HG03378 (cell line): ENCODE measurements at regions not wholly inside any gene's neighbourhood (a gene's known extent, or its start where the extent isn't known, plus 50 kb on each side); places are given as distances from the start of the nearest gene placed in this dataset.

Experiments
- ATAC-seq: cut with Tn5 transposase; IDR thresholded peaks from one replicate; pipeline ENCODE4 v1.9.1; 2021; ENCODE audit warnings: mild to moderate bottlenecking, moderate library complexity; ENCODE audit not compliant: unreplicated experiment

DNA sequence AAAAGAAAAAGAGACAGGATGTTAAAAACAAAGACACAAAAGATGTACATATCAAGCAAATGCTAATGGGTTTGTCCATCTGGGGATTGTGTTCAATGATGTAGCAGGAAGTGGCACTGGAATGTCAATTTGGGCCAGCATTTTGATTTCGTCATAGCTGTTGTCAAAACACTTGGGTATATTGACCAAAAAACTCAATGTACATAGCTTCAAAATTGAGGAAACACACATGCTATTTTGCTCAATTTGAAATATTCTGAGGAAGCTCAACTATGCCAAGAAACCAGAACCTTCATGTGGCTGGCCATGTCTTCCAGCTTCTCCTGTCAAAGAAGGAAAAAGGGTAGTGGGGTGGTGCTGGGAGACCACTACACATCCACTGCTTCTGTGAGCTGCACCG is 212.7 kb upstream of the GHITM start:
- no peak for ATAC-seq

DNA sequence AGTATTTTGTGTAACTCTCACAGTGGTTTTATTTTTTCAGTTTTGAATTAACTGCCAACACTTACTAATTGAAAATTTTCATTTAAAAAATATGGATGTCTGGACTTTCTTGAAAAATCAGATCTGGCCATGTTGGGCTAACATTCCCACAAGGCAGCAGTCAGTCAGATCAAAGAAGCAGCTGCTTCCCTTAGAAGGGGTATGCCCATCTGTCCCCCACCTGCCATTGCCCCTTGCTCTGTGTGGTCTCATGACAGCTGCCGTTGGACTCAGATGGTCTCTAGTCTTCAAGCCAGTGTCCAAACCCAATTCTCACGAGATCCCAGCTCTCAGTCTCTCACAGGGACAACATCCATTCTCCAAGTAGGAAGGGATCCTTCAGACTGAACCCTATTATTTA is 212.1 kb upstream of the GHITM start:
- ATAC-seq: no peak

DNA sequence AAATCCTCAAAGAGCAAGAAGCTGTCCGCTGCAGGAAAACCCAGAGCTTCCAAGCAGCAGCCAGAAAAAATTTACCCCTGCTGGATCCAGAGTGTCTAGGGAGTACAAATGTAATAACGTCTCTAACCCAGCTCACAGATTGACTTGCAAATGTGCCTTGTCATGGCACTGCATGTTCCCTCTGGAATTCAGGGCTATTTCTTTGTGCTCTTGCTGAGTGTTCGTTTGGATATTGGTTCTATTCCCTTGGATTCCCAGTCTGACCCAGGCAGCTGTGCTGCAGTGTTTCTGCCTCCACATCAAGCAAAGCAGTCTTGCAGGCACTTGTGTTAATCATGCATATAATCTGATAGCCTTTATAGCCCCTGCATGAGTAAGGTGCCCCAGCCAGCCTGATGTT is 209.9 kb upstream of the GHITM start:
- ATAC-seq: no peak

DNA sequence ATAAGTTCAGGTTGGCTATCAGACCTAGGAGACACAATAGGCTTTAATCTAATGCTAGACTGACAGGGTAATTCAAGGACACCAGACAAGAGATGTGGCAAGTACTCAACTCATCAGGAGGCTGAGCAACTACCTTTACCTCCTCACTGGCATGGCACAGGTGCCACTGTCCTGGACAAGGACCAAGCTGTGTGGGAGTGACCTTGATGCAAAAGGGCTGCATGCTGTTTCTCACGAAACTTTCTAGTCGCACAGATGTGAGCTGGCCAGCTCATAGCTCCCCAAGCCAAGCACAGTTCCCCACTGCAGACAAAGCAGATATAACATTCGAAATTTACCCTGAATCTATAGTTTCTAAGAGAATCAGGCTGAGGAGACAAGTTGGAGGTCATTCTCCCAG is 207.6 kb upstream of the GHITM start:
- ATAC-seq: no peak

DNA sequence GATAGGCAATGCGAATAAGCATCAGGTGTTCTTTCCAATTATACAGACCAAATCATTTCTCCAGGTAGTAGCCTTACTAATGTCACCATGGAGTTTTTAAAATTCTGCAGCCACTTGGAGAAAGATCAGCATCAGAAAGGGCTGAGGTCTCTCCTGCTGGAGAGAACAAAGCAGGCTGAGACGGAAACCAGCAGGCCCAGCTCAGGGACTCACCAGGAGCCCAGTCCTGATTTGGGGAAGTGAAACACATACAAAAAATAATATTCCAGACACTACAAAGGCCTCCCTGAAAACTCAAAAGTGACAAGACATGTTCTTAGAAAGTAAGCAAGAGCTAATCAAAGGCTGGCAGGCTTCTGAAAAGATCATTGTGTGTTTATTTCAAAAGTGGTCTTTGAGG is 207.1 kb upstream of the GHITM start:
- no peak for ATAC-seq

DNA sequence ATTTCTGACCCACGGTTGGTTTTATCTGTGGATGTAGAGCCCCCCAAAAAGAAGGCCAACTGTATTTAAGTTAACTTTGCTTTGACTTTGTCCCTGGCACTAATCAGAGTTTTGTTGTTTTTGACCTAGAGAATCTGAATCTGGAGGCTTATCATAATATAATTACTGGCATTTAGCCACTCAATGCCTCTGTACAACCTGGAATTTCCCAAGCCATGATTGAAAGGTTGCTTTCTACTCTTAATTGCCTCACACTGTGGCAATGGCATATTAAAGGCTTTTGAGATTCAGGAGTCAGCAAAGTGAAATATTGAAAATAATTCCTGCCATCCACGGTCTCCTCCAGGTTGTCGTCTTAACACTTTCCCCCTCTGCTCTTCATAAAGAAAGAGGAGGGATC is 205.2 kb upstream of the GHITM start:
- ATAC-seq: no peak

DNA sequence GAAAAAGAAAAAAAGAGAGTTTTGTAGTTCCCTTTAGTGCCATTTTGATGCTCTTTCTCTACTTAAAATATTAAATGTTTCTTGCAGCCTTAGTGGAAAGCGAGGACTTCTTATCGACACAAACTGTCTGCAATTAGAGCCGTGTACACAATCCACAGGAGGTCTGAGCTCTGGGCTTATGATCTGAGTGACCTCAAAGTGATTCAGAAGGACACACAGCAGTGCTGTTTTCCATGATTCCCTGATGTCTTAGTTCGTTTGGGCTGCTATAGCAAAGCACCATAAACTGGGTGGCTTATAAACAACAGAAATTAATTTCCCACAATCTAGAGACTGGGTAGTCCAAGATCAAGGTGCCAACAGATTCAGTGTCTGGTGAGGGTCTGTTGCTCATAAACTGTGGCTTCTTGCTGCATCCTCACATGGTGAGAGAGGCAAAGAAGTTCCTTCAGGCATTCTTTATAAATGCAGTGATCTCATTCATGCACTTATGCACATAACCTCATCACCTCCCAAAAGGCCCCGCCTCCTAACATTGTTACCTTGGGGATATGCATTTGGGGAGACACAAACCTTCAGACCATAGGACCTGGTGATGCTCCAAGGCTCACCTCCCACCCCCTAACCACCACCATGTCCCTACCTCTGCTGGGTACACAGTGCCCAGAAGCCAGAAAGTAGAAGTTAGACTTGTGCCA is 204.5 kb upstream of the GHITM start:
- no peak for ATAC-seq

DNA sequence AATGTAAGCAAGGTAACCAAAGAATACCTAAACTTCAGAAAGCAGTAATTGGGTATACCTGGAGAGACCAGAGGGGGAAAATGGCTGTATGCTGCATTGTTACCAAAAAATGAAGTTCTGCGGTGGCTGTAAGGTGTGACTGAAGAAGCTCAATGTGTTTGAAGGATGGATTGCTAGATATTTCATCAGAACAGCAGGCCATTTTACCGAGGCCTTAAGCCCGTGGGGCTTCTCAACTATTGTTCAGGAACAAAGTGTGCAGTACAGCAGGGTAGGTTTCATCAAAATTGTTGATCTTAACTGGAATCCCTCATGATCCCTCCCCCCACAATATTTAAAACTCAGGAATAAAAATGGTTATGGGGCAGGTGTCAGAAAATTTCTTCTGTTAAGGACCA is 204.0 kb upstream of the GHITM start:
- no peak for ATAC-seq

DNA sequence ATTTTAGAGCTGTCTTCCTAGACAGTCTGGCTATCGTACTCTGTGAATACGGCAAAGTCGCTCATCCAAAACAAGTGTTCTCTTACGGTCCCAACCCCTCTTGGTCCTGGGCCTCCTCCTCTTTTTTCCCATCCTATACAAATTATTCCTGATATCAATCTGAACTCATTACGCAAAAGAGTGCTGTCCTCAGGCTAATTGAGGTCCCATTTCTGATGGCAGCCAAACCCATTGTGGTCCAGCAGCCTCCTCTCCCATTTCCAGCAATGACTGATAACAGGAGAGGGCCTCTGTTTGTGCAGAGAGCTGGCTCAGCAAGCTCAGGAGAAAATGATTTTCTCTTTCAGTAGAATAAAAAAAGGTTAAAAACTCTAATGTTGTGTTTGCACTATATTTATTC is 203.4 kb upstream of the GHITM start:
- ATAC-seq: no peak

DNA sequence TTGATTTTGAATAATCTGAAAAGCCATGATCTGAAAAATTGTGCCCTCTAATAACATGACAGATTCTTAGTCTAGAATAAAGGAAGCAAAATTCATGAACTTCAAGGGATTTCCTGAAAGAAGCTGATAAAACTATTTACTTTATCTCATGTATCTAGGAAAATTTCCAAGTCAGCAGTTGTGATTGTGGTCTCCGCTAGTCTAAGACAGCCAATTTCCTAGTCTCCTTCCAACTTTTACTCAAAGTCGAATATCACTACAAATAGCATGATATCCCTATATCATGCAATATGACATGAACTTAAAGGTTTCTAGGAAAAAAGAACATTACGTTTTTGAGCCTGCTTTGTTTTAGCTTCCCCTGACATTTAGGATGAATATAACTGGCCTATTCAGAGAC is 202.1 kb upstream of the GHITM start:
- no peak for ATAC-seq

DNA sequence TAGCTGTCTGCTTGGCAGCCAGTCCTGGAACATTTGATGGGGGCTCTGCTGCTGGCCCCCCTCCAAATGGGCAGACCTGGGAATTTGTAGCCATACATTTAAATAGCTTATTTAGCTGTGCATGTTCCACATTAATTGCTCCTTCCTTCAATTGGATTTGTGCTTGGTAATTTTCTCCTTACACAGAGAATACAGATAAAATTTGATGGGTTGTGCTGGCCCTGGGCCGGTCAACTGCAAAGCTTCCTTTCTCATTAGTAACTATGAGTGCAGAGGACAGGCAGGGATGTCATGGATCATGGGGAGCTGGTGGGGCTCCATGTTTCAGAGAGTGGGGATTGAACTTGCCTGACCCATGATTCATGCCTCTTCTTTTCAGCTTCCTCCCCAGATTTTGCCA is 201.5 kb upstream of the GHITM start:
- ATAC-seq: no peak

DNA sequence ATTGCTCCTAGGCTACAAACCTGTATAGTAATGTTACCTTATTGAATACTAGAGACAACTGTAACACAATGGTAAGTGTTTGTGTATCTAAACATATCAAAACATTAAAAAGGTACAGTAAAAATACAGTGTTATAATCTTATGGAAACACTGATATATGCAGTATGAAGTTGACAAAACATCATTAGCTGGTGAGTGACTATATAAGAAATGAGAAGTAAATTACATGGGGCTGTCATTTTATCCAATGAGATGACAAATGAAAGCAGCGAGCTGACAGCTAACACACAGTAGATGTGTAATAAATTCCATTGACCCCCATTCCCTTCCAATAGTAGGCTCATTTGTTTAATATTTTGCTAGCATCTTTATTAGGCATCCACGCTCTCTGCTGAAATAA is 198.1 kb upstream of the GHITM start:
- ATAC-seq: no peak

DNA sequence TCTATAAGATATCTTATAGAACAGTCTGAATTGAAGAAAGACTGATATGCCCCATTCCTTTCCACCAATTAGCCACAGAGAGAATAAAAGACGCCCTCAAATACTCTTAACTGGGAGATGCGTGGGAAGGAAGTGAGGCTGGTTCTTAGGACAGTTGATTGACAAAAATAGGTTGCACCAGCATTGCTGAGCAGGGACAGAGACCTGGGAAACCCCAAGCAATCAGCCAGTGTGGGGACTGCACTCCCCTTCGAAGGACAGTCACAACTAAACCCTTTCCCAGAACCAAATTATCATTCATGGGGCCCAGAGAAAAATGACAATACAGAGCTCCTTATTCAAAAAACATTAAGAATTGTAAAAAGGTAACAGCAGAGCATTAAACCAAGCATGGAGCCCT is 196.9 kb upstream of the GHITM start:
- ATAC-seq: no peak

DNA sequence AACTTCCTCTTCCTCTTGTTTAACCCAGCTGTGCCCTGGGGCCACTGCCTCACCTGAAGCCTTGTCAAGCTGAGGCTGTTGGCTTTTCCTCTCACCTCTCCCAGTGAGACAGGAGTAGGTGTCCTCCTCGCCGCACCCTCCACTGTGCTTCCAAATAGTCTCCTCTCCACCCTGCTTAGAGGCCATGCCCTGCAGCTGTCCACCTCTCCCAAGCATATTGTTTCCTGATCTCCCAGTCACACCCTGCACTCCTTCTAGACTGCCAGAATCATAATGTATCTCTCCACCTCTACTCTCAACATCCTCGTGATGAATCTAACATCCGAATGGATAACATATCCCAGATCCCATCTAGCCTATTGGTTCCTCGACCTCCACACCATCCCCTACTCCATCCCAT is 196.3 kb upstream of the GHITM start:
- no peak for ATAC-seq

DNA sequence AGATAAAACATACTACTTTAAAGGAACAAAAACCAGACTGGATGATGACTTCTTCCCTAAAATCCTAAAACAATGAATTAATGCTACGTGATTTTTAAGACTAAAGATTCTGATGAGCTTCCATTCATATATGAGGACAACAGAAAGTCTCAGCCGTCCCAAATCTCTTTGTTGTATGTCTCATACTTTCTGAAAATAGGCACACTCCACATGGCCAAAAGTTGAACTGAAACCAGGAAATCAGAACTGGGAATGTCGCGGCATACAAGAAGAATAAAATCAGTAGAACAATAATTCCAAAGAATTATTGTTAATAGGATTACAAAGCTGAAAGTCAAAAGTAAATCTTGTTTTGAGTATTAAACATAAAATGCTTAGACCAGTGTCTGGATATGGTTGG is 195.4 kb upstream of the GHITM start:
- no peak for ATAC-seq

DNA sequence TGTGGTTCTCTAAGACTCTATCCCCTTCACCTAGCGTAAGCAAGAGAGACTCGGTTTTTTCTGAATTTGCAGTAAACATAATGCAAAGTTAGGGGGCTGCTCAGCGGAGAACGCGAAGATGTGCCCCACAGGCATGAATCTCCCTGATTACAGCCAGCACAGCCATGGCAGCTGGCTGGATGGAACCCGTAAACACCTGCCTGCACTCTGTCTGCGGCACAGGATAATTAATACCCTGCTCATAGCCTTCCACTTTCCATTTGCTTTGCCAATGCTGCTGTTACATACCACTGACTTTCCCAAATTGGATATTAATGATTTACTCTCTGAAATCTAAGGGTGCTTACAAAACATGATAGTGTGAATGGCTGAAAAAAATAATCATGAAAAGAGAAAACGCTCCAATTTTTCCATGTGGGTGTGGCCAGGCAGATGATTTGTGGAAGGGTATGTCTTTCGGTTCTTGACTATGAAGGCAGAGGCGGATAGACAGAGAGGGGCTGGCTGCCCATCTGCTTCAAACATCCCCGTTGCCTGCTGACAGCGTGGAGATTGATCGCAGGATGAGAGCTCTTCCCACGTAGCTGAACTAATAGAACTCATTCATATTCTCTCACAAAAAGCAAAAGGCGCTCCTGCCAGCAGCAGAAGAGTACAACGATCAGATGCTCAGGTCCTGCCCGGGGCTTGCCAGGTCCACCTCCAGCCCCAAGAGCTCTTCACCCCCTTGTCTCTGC is 193.2 kb upstream of the GHITM start:
- ATAC-seq: no peak

DNA sequence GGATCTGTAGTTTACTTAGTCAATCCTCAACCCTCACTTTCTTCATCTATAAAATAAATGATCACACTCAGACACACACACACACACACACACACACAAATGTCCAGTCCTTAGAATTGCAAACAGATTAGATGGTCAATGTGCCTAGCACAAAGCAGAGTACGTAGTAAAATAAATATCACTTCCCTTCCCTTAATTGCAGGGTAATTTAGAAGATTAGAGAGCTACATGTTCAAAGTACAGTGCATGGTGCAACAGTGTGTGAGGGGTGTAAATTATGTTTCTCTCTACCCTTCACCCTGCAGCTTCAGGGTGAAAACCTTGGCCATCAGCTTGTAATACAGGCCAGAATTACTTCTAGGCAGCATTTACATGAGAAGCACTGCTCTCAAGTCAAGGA is 187.0 kb upstream of the GHITM start:
- ATAC-seq: no peak

DNA sequence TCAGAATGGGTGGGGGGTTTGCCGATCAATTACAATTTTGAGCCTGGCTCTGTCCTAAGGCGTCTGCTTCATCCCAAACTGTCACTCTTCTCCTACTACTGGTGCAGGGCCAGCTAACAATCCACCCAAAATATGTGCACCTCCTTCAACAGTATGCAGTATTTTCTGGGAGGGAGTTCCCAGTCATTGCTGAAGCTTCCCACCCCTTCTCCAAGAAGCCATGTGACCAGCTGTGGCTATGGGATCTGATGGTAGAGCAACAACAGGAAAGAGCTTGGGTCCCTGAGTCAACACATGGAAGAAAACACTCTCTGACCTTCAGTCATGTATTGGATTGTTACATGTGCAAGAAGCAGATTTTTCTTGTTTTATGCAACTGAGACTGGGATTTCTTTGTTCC is 185.7 kb upstream of the GHITM start:
- ATAC-seq: no peak

DNA sequence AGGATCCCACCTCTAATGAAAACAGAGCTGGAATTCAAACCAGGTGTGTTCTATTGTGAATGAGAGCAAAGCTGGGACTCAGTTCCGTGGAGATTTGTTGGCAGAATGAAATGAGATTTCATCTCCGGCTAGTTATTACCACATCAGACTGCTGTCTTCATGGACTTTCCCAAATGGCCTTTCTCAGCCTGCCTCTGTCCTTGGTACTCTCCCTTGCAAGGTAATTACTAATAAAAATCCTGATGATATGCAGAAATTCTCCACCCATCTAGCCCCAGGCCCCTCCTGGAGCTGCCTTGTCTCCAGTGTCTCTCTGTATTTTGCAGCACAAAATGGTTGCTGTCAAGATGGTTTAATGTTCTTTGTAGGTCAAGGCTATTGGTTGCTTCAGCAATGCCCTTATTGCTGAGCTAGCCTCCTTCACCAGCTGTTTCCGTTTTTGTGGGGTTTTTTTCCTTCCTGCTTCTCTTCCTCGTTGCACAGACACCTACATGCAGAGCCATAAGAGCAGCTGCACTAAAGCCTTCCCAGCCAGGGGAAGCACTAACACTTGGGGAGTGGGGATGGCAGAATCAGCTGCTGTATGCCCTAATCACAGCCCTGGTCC is 185.0 kb upstream of the GHITM start:
- ATAC-seq: no peak

DNA sequence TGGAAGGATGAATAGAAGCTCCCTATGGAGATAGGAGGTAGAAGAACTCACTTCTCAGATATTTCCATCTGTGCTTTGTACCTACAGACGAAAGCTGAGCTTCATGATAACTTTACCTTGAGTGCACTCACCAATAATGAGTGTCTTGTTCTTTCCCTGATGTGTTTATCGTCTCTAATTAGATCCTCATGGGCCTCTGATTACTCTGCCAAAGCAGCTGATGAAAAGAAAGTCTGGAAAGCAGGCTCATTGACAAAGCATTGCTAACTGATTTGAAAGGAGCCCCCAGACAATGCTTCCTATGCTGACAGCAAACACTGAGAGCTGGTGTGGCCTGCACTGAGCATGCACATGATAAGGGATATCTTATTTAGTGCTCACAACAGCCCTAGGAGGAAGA is 183.9 kb upstream of the GHITM start:
- no peak for ATAC-seq

DNA sequence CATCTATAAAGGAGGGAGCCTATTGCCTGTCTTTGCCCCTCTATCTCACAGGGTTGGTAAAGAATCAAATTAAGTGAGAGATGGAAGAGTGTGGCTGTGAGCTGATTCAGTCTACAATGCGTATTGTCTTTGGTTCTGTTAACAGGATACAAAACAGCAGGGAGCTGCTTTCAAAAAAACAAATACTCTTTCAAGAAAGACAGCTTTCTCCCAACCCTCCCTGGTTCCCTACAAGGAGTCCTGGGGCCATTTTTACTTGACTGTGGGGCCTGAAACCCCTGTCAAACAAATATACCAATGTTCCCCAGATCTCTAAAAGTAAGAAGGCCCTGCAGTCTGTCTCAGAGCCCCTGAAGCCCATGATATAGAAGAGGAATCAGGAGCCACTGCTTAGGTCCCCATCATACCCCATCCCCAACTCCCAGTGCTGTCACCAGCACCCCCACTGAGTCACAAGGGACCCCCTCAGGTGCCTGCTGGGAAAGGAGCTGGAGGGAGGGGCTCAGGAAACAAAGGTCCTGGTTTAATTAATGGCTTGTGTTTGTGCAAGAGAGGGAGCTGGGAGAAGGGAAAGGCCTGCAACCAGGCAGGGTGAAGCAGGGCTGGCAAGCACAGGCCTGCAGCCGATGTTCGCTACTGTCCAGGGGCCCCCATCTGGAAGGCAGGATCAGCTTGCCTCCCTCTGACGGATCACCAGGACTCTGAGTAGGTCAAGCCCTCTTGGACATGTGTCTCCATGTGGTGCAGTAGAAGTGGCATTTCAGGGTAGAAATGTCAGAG is 182.0 kb upstream of the GHITM start:
- no peak for ATAC-seq

DNA sequence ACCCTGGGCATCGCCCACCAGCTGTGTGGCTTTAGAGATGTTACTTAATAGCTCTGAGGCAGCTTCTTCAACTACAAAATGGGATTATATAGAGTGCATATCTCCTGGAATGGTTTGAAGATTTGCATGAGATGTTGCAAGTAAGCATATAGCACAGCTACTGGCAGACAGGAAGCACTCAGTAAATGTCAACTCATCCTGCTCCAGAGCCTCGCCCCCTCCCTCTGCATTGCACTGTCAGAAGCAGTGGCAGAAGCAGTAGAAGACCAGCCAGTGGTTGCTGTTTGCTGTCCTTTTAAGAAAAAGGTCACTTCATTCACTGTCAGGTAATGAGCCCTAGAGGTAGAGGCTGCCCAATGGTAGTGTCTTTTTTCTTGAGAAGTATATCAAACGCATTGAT is 180.0 kb upstream of the GHITM start:
- ATAC-seq: no peak
